A172 (cell line): ENCODE measurements at regions not wholly inside any gene's neighbourhood (a gene's known extent, or its start where the extent isn't known, plus 50 kb on each side); places are given as distances from the start of the nearest gene placed in this dataset.

Experiments used
- DNase-seq: peaks from one replicate; pipeline ENCODE4 v3.0.0-alpha.2; 2015; ENCODE audit warnings: low spot score

- DNase-seq = no peak
These were observed 191.1 kb downstream of the TTLL2 start for GRCh38 chr6:167515873-167516507.

- DNase-seq = no peak
These were observed 192.5 kb downstream of the TTLL2 start for GRCh38 chr6:167517254-167517916.

- no peak for DNase-seq
These were observed 198.5 kb downstream of the TTLL2 start for GRCh38 chr6:167523426-167523825.

GRCh38 chr6:167524261-167525111 lies 199.6 kb downstream of the TTLL2 start:
- DNase-seq = no peak

GRCh38 chr6:167525774-167526173 lies 200.9 kb downstream of the TTLL2 start:
- DNase-seq = no peak

- no peak for DNase-seq
These were observed 201.8 kb downstream of the TTLL2 start for GRCh38 chr6:167526465-167527368.

- no peak for DNase-seq
These were observed 203.4 kb downstream of the TTLL2 start for GRCh38 chr6:167528239-167528638.

- DNase-seq = no peak
These were observed 204.1 kb downstream of the TTLL2 start for GRCh38 chr6:167528976-167529375.

- DNase-seq = no peak
These were observed 204.8 kb downstream of the TTLL2 start for GRCh38 chr6:167529444-167530335.

GRCh38 chr6:167530951-167531350 lies 206.1 kb downstream of the TTLL2 start:
- no peak for DNase-seq

- no peak for DNase-seq
These were observed 207.8 kb downstream of the TTLL2 start for GRCh38 chr6:167532410-167533288.

- DNase-seq = no peak
These were observed 209.0 kb downstream of the TTLL2 start for GRCh38 chr6:167533851-167534250.

- DNase-seq = no peak
These were observed 212.9 kb downstream of the TTLL2 start for GRCh38 chr6:167537816-167538215.

- DNase-seq = no peak
These were observed 213.9 kb downstream of the TTLL2 start for GRCh38 chr6:167538746-167539145.

GRCh38 chr6:167540796-167541195 lies 215.9 kb downstream of the TTLL2 start:
- DNase-seq = no peak

GRCh38 chr6:167541544-167541943 lies 216.7 kb downstream of the TTLL2 start:
- no peak for DNase-seq

- DNase-seq = no peak
These were observed 219.0 kb downstream of the TTLL2 start for GRCh38 chr6:167543602-167544497.

GRCh38 chr6:167546611-167547327 lies 221.9 kb downstream of the TTLL2 start:
- DNase-seq = no peak
